NB4 (cell line): ENCODE measurements at regions not wholly inside any gene's neighbourhood (a gene's known extent, or its start where the extent isn't known, plus 50 kb on each side); places are given as distances from the start of the nearest gene placed in this dataset.

Experiments used
- CTCF ChIP-seq: IDR thresholded peaks from one replicate; pipeline ENCODE4 v1.5.1; 2012; ENCODE audit warnings: low read depth, low read length
- POLR2A ChIP-seq: IDR thresholded peaks from 2 replicates; pipeline ENCODE4 v1.6.1; 2011; ENCODE audit warnings: mild to moderate bottlenecking; ENCODE audit not compliant: insufficient read length; ENCODE audit errors: extremely low read depth
- TF ChIP-seq, protein P1 (sequence below): IDR thresholded peaks from 2 replicates; pipeline ENCODE4 v1.6.1; 2011; ENCODE audit warnings: low read depth, low read length

DNA sequence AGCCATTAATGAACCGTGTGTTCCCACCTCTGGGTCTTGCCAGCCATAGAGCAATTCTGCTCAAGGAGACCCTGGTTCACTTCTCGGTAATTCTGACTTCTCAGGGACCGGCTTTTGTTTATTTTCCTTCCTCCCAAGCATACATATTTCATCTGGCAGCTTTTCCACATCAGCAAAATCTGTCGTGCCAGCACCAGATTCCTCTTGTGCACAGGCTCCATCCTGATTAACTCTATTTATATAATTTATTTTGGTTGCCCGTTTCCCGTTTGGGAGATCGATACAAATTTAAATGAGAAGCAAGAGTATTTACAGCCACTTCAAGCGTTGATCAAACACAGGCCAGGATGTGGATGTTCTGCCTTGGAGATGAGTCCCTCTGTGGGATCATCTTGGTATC lies 161.9 kb upstream of the XYLT1 start:
- TF ChIP-seq POLR2A (no peak), CTCF (no peak)
- TF ChIP-seq, protein P1, sequence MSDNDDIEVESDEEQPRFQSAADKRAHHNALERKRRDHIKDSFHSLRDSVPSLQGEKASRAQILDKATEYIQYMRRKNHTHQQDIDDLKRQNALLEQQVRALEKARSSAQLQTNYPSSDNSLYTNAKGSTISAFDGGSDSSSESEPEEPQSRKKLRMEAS: no peak
